ENCODE measurements at regions not wholly inside any gene's neighbourhood (a gene's known extent, or its start where the extent isn't known, plus 50 kb on each side); places are given as distances from the start of the nearest gene placed in this dataset.

DNA sequence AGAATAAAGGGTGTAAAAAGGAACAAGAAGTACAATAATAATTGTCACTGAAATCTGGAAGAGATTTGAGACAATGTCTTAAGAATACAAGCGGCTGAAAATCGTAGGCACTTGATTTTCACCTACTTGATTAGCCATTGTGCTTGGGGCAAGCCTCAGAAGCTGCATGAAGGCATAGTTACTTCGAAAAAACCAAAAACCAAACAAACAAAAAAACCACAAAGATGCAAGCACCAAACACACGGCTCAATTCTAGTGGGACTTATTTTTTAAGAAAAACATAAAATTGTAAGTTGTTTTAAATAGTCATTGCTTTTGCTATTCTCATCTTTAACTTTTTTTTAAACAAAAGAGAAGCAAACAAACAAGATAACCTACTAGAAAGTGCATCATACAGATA, 235.6 kb downstream of the OGFRL1 start:
- H3K27me3 ChIP-seq (ENCODE audit: control insufficient read depth, insufficient read depth, low read length), result no peaks in the 10 kb centered on the region
- H3K4me3 ChIP-seq (ENCODE audit: low read depth, low read length), result no peak overlapping the region
- H3K4me1 ChIP-seq (ENCODE audit: control insufficient read depth, insufficient read depth, low read length), result no peaks in the 10 kb centered on the region
- H3K36me3 ChIP-seq (ENCODE audit: control insufficient read depth, insufficient read depth, low read length), result no peaks in the 10 kb centered on the region
- H3K9ac ChIP-seq (ENCODE audit: low read length), result no peak overlapping the region
- H3K9me3 ChIP-seq (ENCODE audit: control insufficient read depth, insufficient read depth, low read depth, low read length), result no peaks in the 10 kb centered on the region
- no peak overlapping the region for H3K27ac ChIP-seq (ENCODE audit: low read depth, low read length)

DNA sequence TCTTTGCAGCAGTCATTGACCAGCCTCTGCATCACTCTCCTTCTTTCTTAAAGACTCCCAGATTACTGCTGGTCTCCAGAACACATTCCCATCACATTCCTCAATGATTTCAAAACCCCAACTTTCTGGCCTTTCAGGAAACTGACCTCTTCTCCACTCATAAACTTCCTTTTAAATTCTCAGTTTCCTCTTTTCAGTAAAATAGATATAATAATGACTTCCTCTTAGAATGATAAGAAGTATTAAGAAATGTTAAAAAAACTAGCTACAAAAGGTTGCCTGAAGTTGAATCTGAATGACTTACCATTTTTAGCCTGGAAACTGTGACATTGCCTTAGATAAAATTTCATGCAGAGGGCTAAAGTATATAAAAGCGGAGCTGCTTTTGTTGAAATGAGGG, 239.3 kb downstream of the OGFRL1 start:
- Histone ChIP-seq H3K9ac (ENCODE audit: low read length) (no peak overlapping the region), H3K27me3 (ENCODE audit: control insufficient read depth, insufficient read depth, low read length) (no peaks in the 10 kb centered on the region), H3K36me3 (ENCODE audit: control insufficient read depth, insufficient read depth, low read length) (no peaks in the 10 kb centered on the region), H3K9me3 (ENCODE audit: control insufficient read depth, insufficient read depth, low read depth, low read length) (no peaks in the 10 kb centered on the region), H3K4me3 (ENCODE audit: low read depth, low read length) (no peak overlapping the region), H3K27ac (ENCODE audit: low read depth, low read length) (no peak overlapping the region), H3K4me1 (ENCODE audit: control insufficient read depth, insufficient read depth, low read length) (no peaks in the 10 kb centered on the region)

DNA sequence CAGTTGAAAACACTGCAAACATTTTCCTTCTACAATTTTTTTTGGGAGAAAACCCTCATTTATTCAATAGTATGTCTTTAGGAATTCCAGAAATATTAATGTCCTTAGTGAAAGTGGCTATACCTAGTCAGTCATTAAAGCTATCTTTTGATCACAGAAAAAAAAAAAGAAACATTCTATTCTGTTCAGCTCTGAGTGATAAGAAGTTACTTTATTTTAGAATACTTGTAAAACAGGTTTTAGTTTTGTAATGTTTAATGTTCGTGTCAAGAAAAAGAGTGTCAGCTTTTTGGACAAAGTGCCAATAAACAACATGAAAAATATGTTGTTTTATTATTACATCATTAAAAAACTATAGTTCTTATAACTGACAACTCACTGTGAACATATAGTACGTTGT, 240.4 kb downstream of the OGFRL1 start:
- Histone ChIP-seq H3K27ac (ENCODE audit: low read depth, low read length) (no peak overlapping the region), H3K27me3 (ENCODE audit: control insufficient read depth, insufficient read depth, low read length) (no peaks in the 10 kb centered on the region), H3K9me3 (ENCODE audit: control insufficient read depth, insufficient read depth, low read depth, low read length) (no peaks in the 10 kb centered on the region), H3K36me3 (ENCODE audit: control insufficient read depth, insufficient read depth, low read length) (no peaks in the 10 kb centered on the region), H3K4me3 (ENCODE audit: low read depth, low read length) (no peak overlapping the region), H3K4me1 (ENCODE audit: control insufficient read depth, insufficient read depth, low read length) (no peaks in the 10 kb centered on the region), H3K9ac (ENCODE audit: low read length) (no peak overlapping the region)

DNA sequence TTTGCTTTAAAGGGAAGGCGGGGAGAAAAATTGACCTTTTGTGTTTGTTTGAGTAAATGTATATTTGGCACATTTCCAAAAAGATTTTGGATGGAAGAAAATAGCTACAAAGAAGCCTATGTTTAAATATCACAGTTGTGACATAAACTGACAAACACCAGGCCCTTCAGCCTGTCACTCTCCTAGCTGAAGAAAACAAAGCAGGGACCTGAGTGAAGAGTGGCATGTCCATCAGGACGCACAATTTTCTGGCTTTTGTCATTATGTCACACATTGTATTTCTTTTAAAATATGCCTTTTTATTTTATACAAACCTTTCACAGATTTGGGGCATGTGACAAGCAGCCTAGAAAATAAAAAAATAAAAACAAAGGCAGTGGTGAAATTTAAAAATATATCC, 241.2 kb downstream of the OGFRL1 start:
- Histone ChIP-seq H3K9ac (ENCODE audit: low read length) (no peak overlapping the region), H3K27me3 (ENCODE audit: control insufficient read depth, insufficient read depth, low read length) (no peaks in the 10 kb centered on the region), H3K4me1 (ENCODE audit: control insufficient read depth, insufficient read depth, low read length) (no peaks in the 10 kb centered on the region), H3K27ac (ENCODE audit: low read depth, low read length) (no peak overlapping the region), H3K36me3 (ENCODE audit: control insufficient read depth, insufficient read depth, low read length) (no peaks in the 10 kb centered on the region), H3K9me3 (ENCODE audit: control insufficient read depth, insufficient read depth, low read depth, low read length) (no peaks in the 10 kb centered on the region), H3K4me3 (ENCODE audit: low read depth, low read length) (no peak overlapping the region)

DNA sequence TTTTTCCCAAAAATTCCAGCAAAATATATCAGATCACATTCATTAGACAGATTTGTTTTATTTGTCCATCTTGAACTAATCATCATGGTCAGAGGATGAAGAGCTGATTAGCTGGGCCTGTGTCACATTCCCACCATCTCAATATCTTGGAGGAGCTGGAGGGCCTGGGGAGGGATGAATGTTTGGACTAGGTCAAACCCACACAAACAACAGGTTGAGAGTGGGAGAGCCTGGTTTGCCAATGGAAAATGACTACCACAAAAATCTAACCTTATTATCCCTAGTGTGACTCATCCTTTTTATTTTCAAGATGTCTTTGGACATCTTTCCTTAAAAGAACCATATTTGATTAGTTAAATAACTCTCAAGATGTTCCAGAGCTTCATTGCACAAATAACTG, 242.4 kb downstream of the OGFRL1 start:
- Histone ChIP-seq H3K4me3 (ENCODE audit: low read depth, low read length) (no peak overlapping the region), H3K9me3 (ENCODE audit: control insufficient read depth, insufficient read depth, low read depth, low read length) (no peaks in the 10 kb centered on the region), H3K27ac (ENCODE audit: low read depth, low read length) (no peak overlapping the region), H3K36me3 (ENCODE audit: control insufficient read depth, insufficient read depth, low read length) (no peaks in the 10 kb centered on the region), H3K27me3 (ENCODE audit: control insufficient read depth, insufficient read depth, low read length) (no peaks in the 10 kb centered on the region), H3K9ac (ENCODE audit: low read length) (no peak overlapping the region), H3K4me1 (ENCODE audit: control insufficient read depth, insufficient read depth, low read length) (no peaks in the 10 kb centered on the region)

DNA sequence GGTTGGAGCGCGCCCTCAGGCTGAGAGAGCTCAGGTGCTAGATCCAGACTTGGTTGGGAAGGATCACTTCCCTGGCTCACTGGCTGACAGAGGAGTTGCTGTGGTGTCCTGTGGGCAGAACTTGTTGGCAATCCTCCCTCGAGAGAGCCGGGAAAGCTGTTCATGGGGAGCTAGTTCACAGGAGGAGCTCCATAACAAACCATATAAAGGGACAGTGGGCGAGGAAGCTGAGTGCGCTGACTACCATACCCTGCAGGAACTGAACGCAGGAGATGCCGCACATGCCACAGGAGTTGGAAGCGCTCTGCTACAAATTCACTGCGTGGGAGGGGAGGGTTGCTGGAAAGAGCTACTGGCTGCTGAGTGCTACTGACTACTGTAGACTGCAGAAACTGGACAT, 243.2 kb downstream of the OGFRL1 start:
- no peak overlapping the region for H3K9ac ChIP-seq (ENCODE audit: low read length)
- H3K4me1 ChIP-seq (ENCODE audit: control insufficient read depth, insufficient read depth, low read length), result no peaks in the 10 kb centered on the region
- no peaks in the 10 kb centered on the region for H3K36me3 ChIP-seq (ENCODE audit: control insufficient read depth, insufficient read depth, low read length)
- no peaks in the 10 kb centered on the region for H3K9me3 ChIP-seq (ENCODE audit: control insufficient read depth, insufficient read depth, low read depth, low read length)
- no peaks in the 10 kb centered on the region for H3K27me3 ChIP-seq (ENCODE audit: control insufficient read depth, insufficient read depth, low read length)
- H3K4me3 ChIP-seq (ENCODE audit: low read depth, low read length), result no peak overlapping the region
- no peak overlapping the region for H3K27ac ChIP-seq (ENCODE audit: low read depth, low read length)

DNA sequence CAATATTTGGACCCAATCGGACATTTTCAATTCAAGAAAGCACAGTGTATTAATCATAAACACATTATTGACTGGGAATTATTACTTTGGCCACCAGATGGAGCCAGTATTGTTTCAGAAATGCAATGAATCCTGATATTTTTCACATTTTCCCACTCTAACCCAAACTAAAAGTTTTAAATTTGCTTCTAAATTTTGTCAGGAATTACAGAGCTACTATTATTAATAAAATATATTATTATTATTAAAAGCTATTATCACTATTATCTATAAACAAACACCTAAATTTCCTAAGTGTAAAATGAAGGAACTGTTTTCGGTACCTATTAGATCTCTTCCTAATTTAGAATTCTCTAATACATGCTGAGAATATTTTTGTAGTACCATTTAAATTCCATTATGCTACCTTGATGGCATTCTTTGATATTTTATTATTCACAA, 245.3 kb downstream of the OGFRL1 start:
- H3K9me3 ChIP-seq (ENCODE audit: control insufficient read depth, insufficient read depth, low read depth, low read length), result no peaks in the 10 kb centered on the region
- no peak overlapping the region for H3K9ac ChIP-seq (ENCODE audit: low read length)
- H3K4me3 ChIP-seq (ENCODE audit: low read depth, low read length), result no peak overlapping the region
- H3K27me3 ChIP-seq (ENCODE audit: control insufficient read depth, insufficient read depth, low read length), result no peaks in the 10 kb centered on the region
- H3K36me3 ChIP-seq (ENCODE audit: control insufficient read depth, insufficient read depth, low read length), result no peaks in the 10 kb centered on the region
- H3K27ac ChIP-seq (ENCODE audit: low read depth, low read length), result no peak overlapping the region
- no peaks in the 10 kb centered on the region for H3K4me1 ChIP-seq (ENCODE audit: control insufficient read depth, insufficient read depth, low read length)

DNA sequence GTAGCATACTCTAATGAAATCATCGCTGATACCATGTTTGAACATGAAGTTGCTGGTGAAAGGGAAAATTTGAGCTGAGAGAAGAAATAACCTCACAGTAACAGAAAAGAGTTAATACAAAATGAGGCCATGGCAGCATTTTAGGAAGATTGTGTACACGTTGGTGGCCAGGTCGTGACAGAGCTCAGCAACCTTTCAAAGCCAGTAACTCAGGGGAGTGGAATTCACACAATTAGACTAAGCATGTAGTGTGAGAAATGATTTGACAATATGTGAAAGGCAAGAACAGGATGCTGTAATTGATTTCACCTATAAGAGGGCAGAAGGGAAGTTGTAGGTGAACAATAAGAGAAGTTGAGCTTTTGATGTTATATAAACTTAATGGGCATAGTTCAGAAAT, 246.3 kb downstream of the OGFRL1 start:
- Histone ChIP-seq H3K36me3 (ENCODE audit: control insufficient read depth, insufficient read depth, low read length) (no peaks in the 10 kb centered on the region), H3K27ac (ENCODE audit: low read depth, low read length) (no peak overlapping the region), H3K4me1 (ENCODE audit: control insufficient read depth, insufficient read depth, low read length) (no peaks in the 10 kb centered on the region), H3K4me3 (ENCODE audit: low read depth, low read length) (no peak overlapping the region), H3K27me3 (ENCODE audit: control insufficient read depth, insufficient read depth, low read length) (no peaks in the 10 kb centered on the region), H3K9me3 (ENCODE audit: control insufficient read depth, insufficient read depth, low read depth, low read length) (no peaks in the 10 kb centered on the region), H3K9ac (ENCODE audit: low read length) (no peak overlapping the region)

DNA sequence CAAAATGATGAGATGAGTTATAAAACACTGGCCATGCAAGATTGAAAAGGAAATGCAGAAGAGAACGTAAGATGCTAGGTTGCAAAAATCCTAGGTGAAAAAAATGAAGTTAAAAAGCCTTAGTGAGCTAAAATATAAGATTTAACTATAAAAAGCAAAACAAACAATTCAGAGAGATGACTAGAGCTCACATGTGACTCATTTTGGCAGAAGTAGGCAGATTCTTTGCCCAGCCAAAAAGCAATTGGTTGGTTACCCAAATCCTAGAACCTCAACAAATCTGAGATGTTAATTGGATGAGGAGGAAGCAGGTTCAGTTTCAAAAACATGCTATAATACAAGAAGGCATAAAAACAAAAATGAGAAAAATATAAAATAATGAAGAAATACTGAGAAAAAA, 249.1 kb downstream of the OGFRL1 start:
- Histone ChIP-seq H3K9ac (ENCODE audit: low read length) (no peak overlapping the region), H3K4me3 (ENCODE audit: low read depth, low read length) (no peak overlapping the region), H3K27ac (ENCODE audit: low read depth, low read length) (no peak overlapping the region), H3K27me3 (ENCODE audit: control insufficient read depth, insufficient read depth, low read length) (no peaks in the 10 kb centered on the region), H3K9me3 (ENCODE audit: control insufficient read depth, insufficient read depth, low read depth, low read length) (no peaks in the 10 kb centered on the region), H3K4me1 (ENCODE audit: control insufficient read depth, insufficient read depth, low read length) (no peaks in the 10 kb centered on the region), H3K36me3 (ENCODE audit: control insufficient read depth, insufficient read depth, low read length) (no peaks in the 10 kb centered on the region)

DNA sequence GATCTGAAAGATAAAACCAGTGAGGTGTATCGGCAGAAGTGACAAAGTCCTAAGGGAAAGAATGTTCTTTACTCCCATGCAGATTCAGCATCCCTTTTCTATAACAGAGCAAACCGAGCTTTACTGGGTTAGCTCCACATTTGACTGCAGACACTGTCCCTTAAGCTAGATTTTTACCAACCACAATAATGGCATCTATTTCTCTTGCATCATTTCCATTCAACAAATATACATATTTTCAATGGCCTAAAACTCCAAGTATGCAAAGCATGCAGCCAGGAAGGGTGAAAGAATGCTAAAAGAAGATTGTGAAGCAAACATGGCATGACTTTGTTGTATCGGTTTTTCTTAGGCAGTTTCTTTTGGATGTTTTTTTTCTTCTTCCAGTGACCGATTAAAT, 255.4 kb downstream of the OGFRL1 start:
- Histone ChIP-seq H3K9ac (ENCODE audit: low read length) (no peak overlapping the region), H3K9me3 (ENCODE audit: control insufficient read depth, insufficient read depth, low read depth, low read length) (no peaks in the 10 kb centered on the region), H3K27ac (ENCODE audit: low read depth, low read length) (no peak overlapping the region), H3K4me3 (ENCODE audit: low read depth, low read length) (no peak overlapping the region), H3K36me3 (ENCODE audit: control insufficient read depth, insufficient read depth, low read length) (no peaks in the 10 kb centered on the region), H3K27me3 (ENCODE audit: control insufficient read depth, insufficient read depth, low read length) (no peaks in the 10 kb centered on the region), H3K4me1 (ENCODE audit: control insufficient read depth, insufficient read depth, low read length) (peaks cover 7% of the 10 kb centered on the region)

DNA sequence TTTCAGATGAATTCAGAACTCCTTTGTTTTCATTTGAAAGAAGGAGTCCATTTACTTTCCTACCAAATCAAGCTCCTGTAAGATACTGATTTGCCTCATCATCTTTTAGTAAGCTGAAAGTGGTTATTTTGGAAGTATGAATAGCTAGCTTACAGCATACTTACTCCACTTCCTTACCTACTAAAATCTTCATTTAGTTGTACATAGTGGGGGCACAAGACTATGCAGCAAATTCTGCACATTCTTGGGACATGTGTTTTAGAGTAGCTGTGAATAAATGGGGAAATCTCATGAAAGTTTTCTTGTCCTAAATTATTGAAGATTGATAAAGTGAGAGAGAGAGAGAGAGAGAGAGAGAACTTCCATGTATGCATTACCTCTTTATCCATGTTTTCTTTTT, 256.3 kb downstream of the OGFRL1 start:
- Histone ChIP-seq H3K4me1 (ENCODE audit: control insufficient read depth, insufficient read depth, low read length) (peaks cover 7% of the 10 kb centered on the region), H3K27me3 (ENCODE audit: control insufficient read depth, insufficient read depth, low read length) (no peaks in the 10 kb centered on the region), H3K4me3 (ENCODE audit: low read depth, low read length) (no peak overlapping the region), H3K9me3 (ENCODE audit: control insufficient read depth, insufficient read depth, low read depth, low read length) (no peaks in the 10 kb centered on the region), H3K27ac (ENCODE audit: low read depth, low read length) (no peak overlapping the region), H3K36me3 (ENCODE audit: control insufficient read depth, insufficient read depth, low read length) (no peaks in the 10 kb centered on the region), H3K9ac (ENCODE audit: low read length) (no peak overlapping the region)

DNA sequence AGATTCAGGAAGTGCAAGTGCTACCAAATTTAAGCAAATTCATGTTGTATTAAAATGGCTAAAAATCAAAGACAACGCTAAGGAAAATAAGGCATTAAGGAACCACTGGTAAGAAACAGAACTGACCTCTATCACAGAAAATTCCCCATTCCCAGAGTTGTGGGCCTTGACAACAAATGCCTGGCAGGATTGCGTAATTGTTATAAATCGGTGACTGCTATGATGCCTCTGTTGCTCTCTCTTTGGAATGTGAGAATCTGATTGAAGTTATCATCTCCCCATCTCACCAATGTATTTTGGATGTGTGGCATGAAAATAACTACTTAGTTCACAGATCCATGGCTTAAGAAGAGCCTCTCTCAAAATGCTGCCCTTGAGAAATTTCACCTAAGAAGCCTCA, 257.3 kb downstream of the OGFRL1 start:
- Histone ChIP-seq H3K27me3 (ENCODE audit: control insufficient read depth, insufficient read depth, low read length) (no peaks in the 10 kb centered on the region), H3K27ac (ENCODE audit: low read depth, low read length) (no peak overlapping the region), H3K9ac (ENCODE audit: low read length) (no peak overlapping the region), H3K36me3 (ENCODE audit: control insufficient read depth, insufficient read depth, low read length) (no peaks in the 10 kb centered on the region), H3K4me1 (ENCODE audit: control insufficient read depth, insufficient read depth, low read length) (peaks cover 7% of the 10 kb centered on the region), H3K4me3 (ENCODE audit: low read depth, low read length) (no peak overlapping the region), H3K9me3 (ENCODE audit: control insufficient read depth, insufficient read depth, low read depth, low read length) (no peaks in the 10 kb centered on the region)
